ENCODE measurements at regions not wholly inside any gene's neighbourhood (a gene's known extent, or its start where the extent isn't known, plus 50 kb on each side); places are given as distances from the start of the nearest gene placed in this dataset.

DNA sequence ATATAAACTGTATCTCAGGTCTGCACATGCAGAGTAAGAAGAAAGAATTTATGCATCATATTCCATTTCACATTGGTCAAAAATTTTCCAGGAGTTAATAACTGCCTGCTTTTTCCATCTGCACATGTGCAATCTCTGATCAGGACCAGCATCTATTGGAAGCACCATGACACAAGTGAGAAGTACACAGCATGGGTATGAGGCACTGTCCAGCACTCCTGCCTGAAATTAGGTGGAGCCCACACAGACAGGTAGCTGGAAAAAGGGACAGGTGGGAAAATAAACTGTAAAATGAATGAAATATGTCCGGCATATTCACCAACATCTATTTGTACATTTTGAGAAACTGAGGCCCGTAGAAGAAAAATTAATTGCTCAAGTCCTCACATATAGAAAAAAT lies 609.2 kb upstream of the NXPH2 start:
- DNase-seq: no peak

DNA sequence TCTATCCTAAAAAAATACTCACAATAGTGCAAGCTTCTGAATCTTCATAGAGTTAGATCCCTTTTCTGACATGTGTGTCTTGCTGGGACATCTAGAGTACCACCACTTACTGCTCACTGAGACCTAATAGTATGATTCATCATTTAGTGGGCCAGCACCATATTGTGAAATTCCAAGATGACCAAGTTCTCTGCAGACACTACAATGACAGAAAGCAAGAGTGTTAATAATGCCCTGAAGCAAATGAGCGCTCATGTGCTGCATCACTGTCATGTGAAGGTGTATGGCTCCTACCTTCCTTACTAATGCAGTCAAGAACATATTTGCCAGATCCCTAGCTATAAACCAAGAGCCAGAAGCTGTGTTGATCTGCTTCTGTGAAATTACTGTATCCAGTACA lies 606.2 kb upstream of the NXPH2 start:
- DNase-seq: no peak

GRCh38 chr2:139383532-139383931 lies 603.3 kb upstream of the NXPH2 start:
- no peak for DNase-seq

GRCh38 chr2:139380051-139380450 lies 599.9 kb upstream of the NXPH2 start:
- DNase-seq: no peak

DNA sequence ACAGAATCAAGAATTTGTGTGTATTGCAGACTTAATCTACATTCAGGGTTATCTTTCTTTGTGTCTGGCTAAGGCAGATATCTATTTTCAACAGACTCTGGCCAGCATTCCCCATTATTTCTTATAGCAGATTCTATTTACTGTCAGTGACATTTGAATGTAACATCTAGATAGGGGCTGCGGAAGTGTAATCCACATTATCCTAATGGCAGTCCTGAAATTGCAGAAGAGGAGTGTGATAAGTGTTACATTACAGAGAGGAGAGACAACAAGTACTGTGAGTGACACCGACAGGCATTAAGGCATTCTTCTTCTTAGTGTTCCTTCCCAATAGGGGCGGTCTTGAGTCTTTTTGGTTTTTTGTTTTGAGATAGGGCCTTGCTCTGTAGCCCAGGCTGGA lies 598.2 kb upstream of the NXPH2 start:
- DNase-seq: no peak

DNA sequence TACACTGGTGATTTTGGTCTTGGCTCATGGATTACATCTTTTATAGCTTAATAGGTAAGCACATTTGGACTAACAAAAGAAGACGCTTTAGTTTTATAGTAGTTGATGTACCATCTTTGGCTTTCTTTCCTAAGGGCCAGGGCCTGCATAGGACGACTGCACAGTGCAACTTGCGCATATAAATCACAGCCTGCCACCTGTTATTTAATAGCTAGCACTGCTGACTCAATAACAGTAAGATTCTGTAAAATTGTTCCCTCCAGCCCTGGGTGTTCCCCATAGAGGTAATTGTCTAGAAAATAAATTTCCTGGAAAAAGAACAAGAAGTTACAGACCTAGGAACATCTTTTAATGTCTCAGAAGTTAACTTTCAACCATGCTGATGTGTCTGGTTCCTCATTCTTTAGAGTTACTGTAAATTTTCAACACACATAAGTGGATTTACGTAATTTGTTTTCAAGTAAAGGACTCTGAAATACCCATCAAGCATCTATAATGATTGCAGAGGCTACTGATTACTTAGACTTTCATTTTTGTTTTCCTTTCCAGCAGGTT lies 594.2 kb upstream of the NXPH2 start:
- no peak for DNase-seq

- DNase-seq: no peak
Measured at GRCh38 chr2:139369423-139370409, 589.5 kb upstream of the NXPH2 start.

- no peak for DNase-seq
Measured at GRCh38 chr2:139367416-139367815, 587.2 kb upstream of the NXPH2 start.

- no peak for DNase-seq
Measured at GRCh38 chr2:139366681-139367080, 586.5 kb upstream of the NXPH2 start.

DNA sequence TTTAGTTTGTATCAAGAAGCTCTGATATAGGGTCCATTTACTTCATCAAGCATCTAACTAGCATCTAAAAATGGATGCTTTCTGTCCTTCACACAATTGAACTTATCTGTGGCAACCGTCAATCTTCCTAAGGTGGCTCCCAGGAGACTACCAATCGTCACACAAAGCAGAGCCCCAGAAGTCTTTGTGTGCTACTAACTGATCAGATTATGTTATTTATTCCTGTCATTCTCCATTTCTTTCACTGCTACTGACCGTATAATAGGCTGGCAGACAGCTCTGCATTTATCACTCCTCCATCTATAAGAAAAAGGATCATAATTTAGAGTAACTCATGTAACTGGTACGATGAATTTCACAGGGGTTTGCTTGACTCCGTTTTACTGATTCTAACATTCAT lies 585.0 kb upstream of the NXPH2 start:
- no peak for DNase-seq

- DNase-seq: no peak
Measured at GRCh38 chr2:139360654-139361053, 580.5 kb upstream of the NXPH2 start.

DNA sequence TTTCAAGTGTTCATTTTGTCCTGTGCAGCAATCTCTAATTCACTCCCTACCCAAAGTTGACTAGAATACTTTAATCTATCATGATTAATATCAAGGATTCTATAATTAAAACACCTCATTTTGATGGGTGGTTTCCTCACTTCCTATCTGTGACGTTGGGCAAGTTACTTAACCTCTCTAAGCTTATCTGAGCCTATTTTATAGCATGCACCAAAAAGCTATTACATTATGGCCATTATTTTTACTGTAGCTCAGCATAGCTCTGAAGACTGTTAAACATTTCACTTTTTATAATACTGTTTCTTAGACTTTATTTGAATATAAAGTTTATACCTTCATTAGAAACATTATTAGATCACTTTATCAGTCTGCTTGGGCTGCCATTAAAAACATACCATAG lies 579.6 kb upstream of the NXPH2 start:
- DNase-seq: no peak

DNA sequence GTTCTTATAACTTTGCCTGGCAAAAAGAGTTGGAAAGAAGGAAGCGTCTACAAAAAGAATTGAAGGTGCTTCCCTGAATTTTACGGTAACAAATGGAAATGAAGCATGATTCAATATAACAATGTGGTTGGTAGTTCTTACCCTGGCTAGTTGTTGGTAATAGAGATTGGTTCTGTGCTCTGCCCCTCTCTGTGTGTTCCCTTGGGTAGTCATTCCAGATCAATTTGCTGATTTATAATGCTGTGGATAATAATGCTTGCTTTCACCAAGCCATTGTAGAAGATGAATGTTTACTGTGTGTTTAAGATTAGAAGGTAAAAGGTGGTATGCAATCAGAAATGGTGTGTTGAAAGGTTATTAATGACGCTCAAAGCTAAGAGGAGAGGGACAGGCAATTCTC lies 577.8 kb upstream of the NXPH2 start:
- no peak for DNase-seq

- DNase-seq: no peak
Measured at GRCh38 chr2:139354518-139354917, 574.3 kb upstream of the NXPH2 start.

- no peak for DNase-seq
Measured at GRCh38 chr2:139353874-139354273, 573.7 kb upstream of the NXPH2 start.

- no peak for DNase-seq
Measured at GRCh38 chr2:139317259-139317658, 537.1 kb upstream of the NXPH2 start.

DNA sequence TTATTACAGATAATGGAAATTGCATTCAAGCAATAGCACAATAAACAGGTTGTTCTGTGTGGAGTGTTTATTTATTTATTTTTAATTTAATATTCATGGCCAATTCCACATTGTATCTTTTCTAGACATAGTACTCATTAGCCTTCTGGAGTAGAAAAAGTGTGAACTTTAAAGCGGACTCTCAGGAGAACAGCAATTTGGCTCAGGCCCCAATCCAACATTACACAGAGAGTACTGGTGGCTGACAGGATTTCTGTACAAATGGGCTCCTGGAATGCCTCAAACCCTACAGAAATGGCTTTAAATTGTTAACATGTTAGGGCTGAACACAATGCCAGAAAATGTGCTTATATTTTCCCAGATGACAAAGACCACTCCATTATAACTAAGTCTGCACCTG lies 533.9 kb upstream of the NXPH2 start:
- DNase-seq: no peak

DNA sequence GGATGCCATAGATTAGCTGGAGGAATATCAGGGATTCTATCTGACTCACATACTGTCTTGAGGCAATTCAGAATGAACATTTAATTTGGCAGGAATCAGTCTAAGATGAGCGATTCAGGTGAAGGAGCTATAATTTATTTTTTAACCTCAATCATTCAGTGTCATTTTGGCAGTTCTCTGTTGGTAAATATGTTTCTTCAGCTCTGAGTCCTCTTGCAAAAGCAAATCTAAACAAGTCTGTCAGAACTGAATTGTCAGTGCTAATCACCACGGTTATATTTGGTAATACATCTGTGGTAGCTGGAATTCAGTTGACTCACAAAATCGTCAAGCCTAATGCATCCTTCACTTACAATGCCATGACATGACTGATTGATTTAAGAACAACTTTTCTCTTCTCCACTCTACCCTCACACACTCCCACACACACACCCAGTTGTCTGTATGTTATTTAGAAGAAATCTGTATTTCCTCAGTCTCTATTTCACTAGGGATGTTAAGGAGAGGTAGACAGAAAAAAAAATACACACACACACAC lies 516.6 kb upstream of the NXPH2 start:
- peak; percentile 92 for DNase-seq

DNA sequence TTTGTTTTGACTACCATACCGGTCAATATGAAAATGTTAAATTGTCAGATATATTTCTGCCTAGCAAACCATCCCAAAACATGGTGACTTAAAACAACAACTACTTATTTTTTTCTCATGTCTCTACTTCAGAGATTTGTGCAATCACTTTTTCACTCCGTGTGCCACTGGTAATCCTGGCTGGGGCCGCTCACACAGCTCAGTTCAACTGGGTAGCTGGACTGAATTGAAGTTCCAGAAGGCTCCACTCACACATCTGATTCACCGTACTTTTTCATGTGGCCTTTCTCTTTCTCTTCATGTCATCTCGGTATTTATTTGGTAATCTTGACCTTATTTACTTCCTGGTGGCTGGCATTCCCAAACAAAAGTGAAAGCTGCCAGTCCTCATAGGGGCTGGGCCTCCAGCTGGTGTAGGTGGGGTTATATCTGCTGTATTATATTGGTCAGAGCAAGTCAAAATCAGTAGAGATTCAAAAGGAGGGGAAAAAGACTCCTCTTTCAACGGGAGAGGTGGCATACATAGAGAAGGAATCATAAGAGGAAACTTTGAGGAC lies 513.9 kb upstream of the NXPH2 start:
- DNase-seq: no peak

- DNase-seq: no peak
Measured at GRCh38 chr2:139281124-139281523, 500.9 kb upstream of the NXPH2 start.

GRCh38 chr2:139271879-139272278 lies 491.7 kb upstream of the NXPH2 start:
- no peak for DNase-seq

DNA sequence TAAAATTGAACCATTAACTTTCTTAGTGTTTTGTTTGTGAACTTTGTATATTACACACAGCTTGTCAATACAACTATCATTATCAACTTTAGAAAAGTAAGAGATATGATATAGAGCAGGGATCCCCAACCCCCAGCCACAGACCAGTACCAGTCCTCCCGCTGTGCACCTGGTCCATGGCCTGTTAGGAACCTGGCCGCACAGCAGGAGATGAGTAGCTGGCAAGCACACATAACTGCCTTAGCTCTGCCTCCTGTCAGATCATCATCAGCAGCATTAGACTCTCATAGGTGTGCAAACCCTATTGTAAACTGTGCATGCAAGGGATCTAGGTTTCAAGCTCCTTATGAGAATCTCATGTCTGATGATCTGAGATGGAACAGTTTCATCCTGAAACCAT lies 491.0 kb upstream of the NXPH2 start:
- DNase-seq: no peak

DNA sequence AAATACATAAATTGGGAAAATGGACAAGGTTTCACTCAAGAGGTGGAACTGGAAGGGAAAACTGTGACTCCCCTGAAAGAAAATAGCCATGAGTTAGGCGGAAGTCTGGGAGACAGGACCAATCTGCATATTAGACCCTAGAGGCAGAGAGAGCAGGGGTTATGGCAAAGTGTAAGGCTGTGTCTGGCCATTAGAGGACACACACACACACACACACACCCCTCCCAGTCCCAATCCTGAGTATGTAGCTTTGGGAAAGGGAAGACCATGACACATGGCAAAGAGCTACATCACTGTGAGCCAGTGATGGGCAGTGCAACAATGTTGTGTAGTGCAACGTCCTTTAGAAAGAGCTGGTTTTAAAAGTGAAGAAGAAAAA lies 479.9 kb upstream of the NXPH2 start:
- no peak for DNase-seq

GRCh38 chr2:139259422-139260051 lies 479.3 kb upstream of the NXPH2 start:
- no peak for DNase-seq
